ENCODE measurements at regions not wholly inside any gene's neighbourhood (a gene's known extent, or its start where the extent isn't known, plus 50 kb on each side); places are given as distances from the start of the nearest gene placed in this dataset.

GRCh38 chr2:207416111-207416510 is 113.7 kb upstream of the CREB1 start:
- TF ChIP-seq FOXK2 (IDR thresholded peaks at IDR 0.05) (no peak), ARNT (IDR thresholded peaks at IDR 0.05) (no peak), BHLHE40 (IDR thresholded peaks at IDR 0.05; ENCODE audit: borderline replicate concordance) (no peak), FOXM1 (IDR thresholded peaks at IDR 0.05; ENCODE audit: borderline replicate concordance) (no peak)
